Middle frontal gyrus (tissue), 1 donor: ENCODE measurements at regions not wholly inside any gene's neighbourhood (a gene's known extent, or its start where the extent isn't known, plus 50 kb on each side); places are given as distances from the start of the nearest gene placed in this dataset.
"Not testable (repeated sequence)": the region's sequence is repeated elsewhere in the genome, so short reads cannot be mapped to it uniquely, and the experiment has no call there.

Experiments
- DNase-seq: peaks from one replicate; pipeline ENCODE4 v3.0.0-alpha.2; 2015; ENCODE audit warnings: low spot score; ENCODE audit errors: extremely low spot score

GRCh38 chr6:4725136-4725760 is 51.0 kb upstream of the CDYL start:
- not testable (repeated sequence) for DNase-seq

GRCh38 chr6:4724727-4725126 is 51.5 kb upstream of the CDYL start:
- DNase-seq, result not testable (repeated sequence)

- no peak for DNase-seq
These were observed 52.8 kb upstream of the CDYL start for GRCh38 chr6:4723383-4723782.

- not testable (repeated sequence) for DNase-seq
These were observed 54.8 kb upstream of the CDYL start for GRCh38 chr6:4721368-4721767.

GRCh38 chr6:4719491-4719890 is 56.7 kb upstream of the CDYL start:
- no peak for DNase-seq

GRCh38 chr6:4717856-4718255 is 58.3 kb upstream of the CDYL start:
- DNase-seq, result no peak

GRCh38 chr6:4717124-4717523 is 59.1 kb upstream of the CDYL start:
- no peak for DNase-seq

- no peak for DNase-seq
These were observed 61.2 kb upstream of the CDYL start for GRCh38 chr6:4714961-4715501.

- DNase-seq, result no peak
These were observed 63.9 kb upstream of the CDYL start for GRCh38 chr6:4712291-4712690.

- DNase-seq, result no peak
These were observed 69.2 kb upstream of the CDYL start for GRCh38 chr6:4707011-4707410.

- DNase-seq, result no peak
These were observed 70.4 kb upstream of the CDYL start for GRCh38 chr6:4705809-4706208.

GRCh38 chr6:4703382-4703781 is 72.8 kb upstream of the CDYL start:
- no peak for DNase-seq

GRCh38 chr6:4698901-4699659 is 77.1 kb upstream of the CDYL start:
- no peak for DNase-seq

- no peak for DNase-seq
These were observed 82.8 kb upstream of the CDYL start for GRCh38 chr6:4693173-4693970.

GRCh38 chr6:4692664-4693063 is 83.5 kb upstream of the CDYL start:
- DNase-seq, result no peak

- no peak for DNase-seq
These were observed 87.9 kb upstream of the CDYL start for GRCh38 chr6:4687989-4688947.

- no peak for DNase-seq
These were observed 88.6 kb upstream of the CDYL start for GRCh38 chr6:4687656-4687988.

GRCh38 chr6:4682431-4683097 is 93.6 kb upstream of the CDYL start:
- DNase-seq, result no peak

GRCh38 chr6:4678506-4679300 is 97.5 kb upstream of the CDYL start:
- no peak for DNase-seq

- no peak for DNase-seq
These were observed 98.5 kb upstream of the CDYL start for GRCh38 chr6:4677751-4678065.
